ENCODE measurements at regions not wholly inside any gene's neighbourhood (a gene's known extent, or its start where the extent isn't known, plus 50 kb on each side); places are given as distances from the start of the nearest gene placed in this dataset.

- TF ChIP-seq EZH2 (IDR thresholded peaks at IDR 0.05; ENCODE audit: borderline replicate concordance): no peak
- no peak for TF ChIP-seq CTCF (IDR thresholded peaks at IDR 0.05; ENCODE audit: poor library complexity)
Observed at GRCh38 chr5:8288334-8288733, 419.4 kb downstream of the MTRR start.
